ENCODE measurements at regions not wholly inside any gene's neighbourhood (a gene's known extent, or its start where the extent isn't known, plus 50 kb on each side); places are given as distances from the start of the nearest gene placed in this dataset.

DNA sequence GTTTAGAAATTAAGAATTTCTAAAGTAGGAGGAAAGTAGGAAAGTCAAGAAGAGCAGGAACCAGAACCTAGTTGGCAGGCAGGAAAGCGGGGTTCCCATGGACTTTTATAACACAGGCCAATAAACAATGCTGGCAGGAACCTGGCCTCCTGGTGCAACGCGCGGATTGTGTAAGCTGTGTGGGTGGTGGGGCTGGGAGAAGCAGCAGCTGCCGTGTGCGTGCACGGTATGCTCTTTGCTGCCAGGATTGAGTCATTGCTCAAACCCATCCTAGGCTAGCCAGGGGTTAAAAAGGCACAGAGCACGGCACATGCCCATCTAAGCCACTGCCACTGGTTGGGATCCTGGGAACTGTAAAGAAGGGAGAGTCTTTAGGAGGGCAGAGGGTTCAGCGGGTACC, 209.9 kb upstream of the RGMA start:
- Mint-ChIP-seq H3K4me3 (no peak overlapping the region), H3K27ac (no peak overlapping the region), H3K4me1 (no peaks in the 10 kb centered on the region), H3K27me3 (peaks cover 2% of the 10 kb centered on the region), H3K36me3 (ENCODE audit: low read depth) (no peaks in the 10 kb centered on the region), H3K9me3 (no peaks in the 10 kb centered on the region)
- DNase-seq = no peak
- intact Hi-C loops (cut with micrococcal nuclease) = loop anchor here (10.0 kb wide), 1 partner anchor 64 kb away; no protein-coding TSS in a partner anchor

DNA sequence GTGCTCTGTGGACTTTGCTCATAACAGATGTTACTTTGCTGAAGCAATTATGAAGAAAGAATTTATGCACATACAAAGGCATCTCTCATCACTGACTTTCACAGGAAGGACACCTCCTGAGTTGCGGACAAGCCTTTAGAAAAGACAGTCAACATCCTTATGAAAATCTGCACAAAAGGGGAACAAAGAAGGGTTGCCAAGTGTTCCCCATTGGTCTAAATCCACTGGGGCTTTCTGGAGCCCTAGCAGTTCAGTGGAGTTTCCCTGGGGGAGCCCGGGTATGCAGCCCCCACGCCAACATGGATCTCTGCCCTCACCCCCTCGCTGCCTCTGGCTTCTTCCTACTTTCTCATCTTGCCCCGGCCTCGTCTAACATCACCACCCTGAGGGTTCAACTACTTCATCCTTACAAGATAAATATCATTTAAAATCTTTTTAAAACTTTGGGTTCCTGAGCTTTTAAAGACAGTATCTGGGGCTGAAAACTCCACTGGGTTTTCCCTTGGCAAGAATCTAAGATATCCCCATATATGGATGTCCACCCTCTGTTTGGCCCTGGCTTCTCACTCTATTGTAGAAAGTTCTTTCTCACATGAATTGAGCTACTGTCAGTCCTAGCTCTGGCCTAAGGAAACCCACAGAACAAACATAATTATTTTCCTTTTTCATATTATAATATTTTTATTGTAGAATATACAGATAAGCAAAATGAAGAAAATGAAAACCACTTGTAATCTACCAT, 207.9 kb upstream of the RGMA start:
- Mint-ChIP-seq H3K36me3 (ENCODE audit: low read depth) (no peaks in the 10 kb centered on the region), H3K4me1 (no peaks in the 10 kb centered on the region), H3K27me3 (peaks cover 4% of the 10 kb centered on the region), H3K27ac (no peak overlapping the region), H3K4me3 (no peak overlapping the region), H3K9me3 (no peaks in the 10 kb centered on the region)
- no peak for DNase-seq
- intact Hi-C loops (cut with micrococcal nuclease) = loop anchor here (10.0 kb wide), 1 partner anchor 62 kb away; no protein-coding TSS in a partner anchor

- intact Hi-C loops (cut with micrococcal nuclease) = loop anchor here (10.0 kb wide), 1 partner anchor 60 kb away; no protein-coding TSS in a partner anchor
- Mint-ChIP-seq H3K27me3 (peaks cover 7% of the 10 kb centered on the region), H3K36me3 (ENCODE audit: low read depth) (no peaks in the 10 kb centered on the region), H3K4me1 (no peaks in the 10 kb centered on the region), H3K27ac (no peak overlapping the region), H3K9me3 (no peaks in the 10 kb centered on the region), H3K4me3 (no peak overlapping the region)
- no peak for DNase-seq
These were observed 205.9 kb upstream of the RGMA start for GRCh38 chr15:93294896-93295295.

DNA sequence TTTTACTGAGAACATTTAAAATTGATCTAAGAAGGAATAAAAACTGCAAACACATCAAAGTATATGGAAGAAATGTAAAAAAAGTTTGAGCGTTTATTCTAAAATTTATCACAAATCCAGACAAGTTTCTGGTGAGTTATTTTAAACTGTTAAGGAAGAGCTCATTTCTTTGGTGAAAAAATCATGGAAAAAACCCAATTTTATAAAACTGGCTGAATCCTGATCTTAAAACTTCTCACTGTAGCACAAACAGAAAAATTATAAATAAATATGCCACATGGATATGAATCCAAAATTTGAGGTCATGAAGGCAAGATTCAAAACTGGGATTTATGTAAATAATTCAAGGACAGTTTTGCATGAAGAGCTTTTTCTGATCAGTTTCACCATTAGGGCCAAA, 205.1 kb upstream of the RGMA start:
- Mint-ChIP-seq H3K9me3 (no peaks in the 10 kb centered on the region), H3K4me1 (no peaks in the 10 kb centered on the region), H3K4me3 (no peak overlapping the region), H3K27ac (no peak overlapping the region), H3K36me3 (ENCODE audit: low read depth) (no peaks in the 10 kb centered on the region), H3K27me3 (peaks cover 7% of the 10 kb centered on the region)
- no peak for DNase-seq
- intact Hi-C loops (cut with micrococcal nuclease) = loop anchor here (10.0 kb wide), 1 partner anchor 59 kb away; no protein-coding TSS in a partner anchor

- DNase-seq = no peak
- intact Hi-C loops (cut with micrococcal nuclease) = loop anchor here (10.0 kb wide), 1 partner anchor 57 kb away; no protein-coding TSS in a partner anchor
- no peaks in the 10 kb centered on the region for H3K4me1 Mint-ChIP-seq
- peaks cover 7% of the 10 kb centered on the region for H3K27me3 Mint-ChIP-seq
- H3K9me3 Mint-ChIP-seq = no peaks in the 10 kb centered on the region
- no peaks in the 10 kb centered on the region for H3K36me3 Mint-ChIP-seq (ENCODE audit: low read depth)
- H3K27ac Mint-ChIP-seq = no peak overlapping the region
- H3K4me3 Mint-ChIP-seq = no peak overlapping the region
These were observed 202.4 kb upstream of the RGMA start for GRCh38 chr15:93291380-93291779.

DNA sequence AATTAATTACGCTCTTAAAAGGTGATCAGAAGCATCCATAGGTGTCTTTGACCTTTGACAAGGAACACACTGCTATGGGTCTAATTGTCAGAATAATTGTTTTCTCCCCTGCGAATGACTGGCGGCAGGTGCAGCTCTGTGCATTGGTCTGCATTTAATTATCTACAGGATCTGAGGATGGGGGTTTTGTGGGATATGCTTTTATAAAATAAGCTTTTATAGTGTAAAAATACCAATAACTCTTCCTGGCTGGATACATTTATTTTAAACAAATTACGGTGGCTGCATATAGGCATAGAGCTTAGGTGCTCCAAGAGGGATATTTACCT, 201.6 kb upstream of the RGMA start:
- H3K4me3 Mint-ChIP-seq = no peak overlapping the region
- peaks cover 7% of the 10 kb centered on the region for H3K27me3 Mint-ChIP-seq
- H3K9me3 Mint-ChIP-seq = no peaks in the 10 kb centered on the region
- H3K27ac Mint-ChIP-seq = no peak overlapping the region
- intact Hi-C loops (cut with micrococcal nuclease) = loop anchor here (10.0 kb wide), 1 partner anchor 56 kb away; no protein-coding TSS in a partner anchor
- no peaks in the 10 kb centered on the region for H3K4me1 Mint-ChIP-seq
- no peaks in the 10 kb centered on the region for H3K36me3 Mint-ChIP-seq (ENCODE audit: low read depth)
- no peak for DNase-seq

- Mint-ChIP-seq H3K9me3 (no peaks in the 10 kb centered on the region), H3K27me3 (peaks cover 7% of the 10 kb centered on the region), H3K36me3 (ENCODE audit: low read depth) (no peaks in the 10 kb centered on the region), H3K27ac (no peak overlapping the region), H3K4me3 (no peak overlapping the region), H3K4me1 (no peaks in the 10 kb centered on the region)
- DNase-seq = no peak
- intact Hi-C loops (cut with micrococcal nuclease) = loop anchor here (10.0 kb wide), 1 partner anchor 55 kb away; no protein-coding TSS in a partner anchor
These were observed 201.1 kb upstream of the RGMA start for GRCh38 chr15:93289941-93290617.

GRCh38 chr15:93288728-93289294, 199.8 kb upstream of the RGMA start:
- H3K9me3 Mint-ChIP-seq = no peaks in the 10 kb centered on the region
- H3K27ac Mint-ChIP-seq = no peak overlapping the region
- DNase-seq = no peak
- no peaks in the 10 kb centered on the region for H3K36me3 Mint-ChIP-seq (ENCODE audit: low read depth)
- peaks cover 5% of the 10 kb centered on the region for H3K27me3 Mint-ChIP-seq
- no peak overlapping the region for H3K4me3 Mint-ChIP-seq
- H3K4me1 Mint-ChIP-seq = no peaks in the 10 kb centered on the region
- intact Hi-C loops (cut with micrococcal nuclease) = no loop called here

DNA sequence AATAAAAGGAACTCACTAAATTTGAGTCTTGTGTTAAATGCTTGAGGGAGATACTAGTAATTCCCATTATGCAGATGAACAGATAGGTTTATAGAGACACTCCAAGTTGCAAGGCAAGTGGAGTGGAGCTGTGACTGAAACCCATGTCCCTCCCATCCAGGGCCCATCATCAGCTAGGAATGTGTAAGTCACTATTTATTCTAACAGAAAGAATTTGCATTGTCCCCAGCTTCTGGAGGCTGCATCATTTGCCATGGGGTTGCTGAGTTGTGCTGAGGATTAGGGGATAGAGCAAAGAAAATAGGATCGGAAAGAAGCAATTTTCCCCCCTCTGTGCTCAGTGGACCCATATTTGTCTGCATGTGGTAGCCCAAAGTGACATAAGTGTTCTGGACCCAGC, 197.4 kb upstream of the RGMA start:
- intact Hi-C loops (cut with micrococcal nuclease) = no loop called here
- H3K9me3 Mint-ChIP-seq = no peaks in the 10 kb centered on the region
- DNase-seq = no peak

DNA sequence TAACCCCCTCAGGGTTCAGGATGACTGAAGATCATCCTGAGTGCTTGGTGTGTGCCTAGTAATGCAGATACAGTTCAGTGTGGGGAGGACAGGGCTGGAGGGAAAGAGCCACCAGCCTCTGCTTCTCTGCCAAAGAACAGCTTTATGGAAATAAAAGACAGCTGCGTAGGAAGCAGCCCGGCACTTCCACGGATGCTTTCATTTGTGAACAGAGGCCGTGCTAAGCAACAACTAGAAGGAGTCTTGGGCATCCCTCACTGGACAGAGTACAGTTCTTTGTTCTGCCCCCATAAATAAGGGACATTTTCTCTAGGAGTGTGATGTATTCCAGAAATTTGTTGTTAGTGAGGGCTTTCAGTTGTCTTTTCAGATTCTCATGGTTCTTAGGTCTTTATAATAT, 194.8 kb upstream of the RGMA start:
- Mint-ChIP-seq H3K4me3 (no peak overlapping the region), H3K27ac (no peak overlapping the region), H3K9me3 (no peaks in the 10 kb centered on the region), H3K27me3 (peaks cover 5% of the 10 kb centered on the region), H3K4me1 (no peaks in the 10 kb centered on the region), H3K36me3 (ENCODE audit: low read depth) (no peaks in the 10 kb centered on the region)
- no peak for DNase-seq
- intact Hi-C loops (cut with micrococcal nuclease) = no loop called here

More for the DNA sequence above, 197.4 kb upstream of the RGMA start:
- Mint-ChIP-seq H3K27ac (no peak overlapping the region), H3K4me1 (no peaks in the 10 kb centered on the region), H3K36me3 (ENCODE audit: low read depth) (no peaks in the 10 kb centered on the region), H3K4me3 (no peak overlapping the region), H3K27me3 (peaks cover 8% of the 10 kb centered on the region)

DNA sequence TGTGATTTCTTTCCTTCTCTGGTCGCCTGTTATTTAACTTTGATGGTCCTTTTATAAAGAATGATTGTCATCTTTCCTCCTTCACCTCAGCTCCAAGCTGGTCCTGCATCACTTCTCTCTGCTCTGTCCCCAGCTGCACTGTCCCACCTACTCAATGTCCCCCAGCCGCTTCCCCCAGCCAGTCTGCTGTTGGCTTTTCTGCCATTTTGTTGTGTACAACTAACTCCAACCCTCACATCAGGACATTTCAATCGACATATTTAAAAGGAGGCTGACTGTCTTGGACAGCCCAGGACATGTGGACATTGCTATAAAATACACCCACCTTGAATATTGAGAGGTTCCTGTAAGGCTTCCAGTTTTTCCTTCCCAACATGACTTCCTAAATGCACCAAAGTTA, 193.8 kb upstream of the RGMA start:
- no peaks in the 10 kb centered on the region for H3K36me3 Mint-ChIP-seq (ENCODE audit: low read depth)
- no peaks in the 10 kb centered on the region for H3K9me3 Mint-ChIP-seq
- no peak for DNase-seq
- H3K4me1 Mint-ChIP-seq = no peaks in the 10 kb centered on the region
- no peak overlapping the region for H3K4me3 Mint-ChIP-seq
- intact Hi-C loops (cut with micrococcal nuclease) = no loop called here
- no peak overlapping the region for H3K27ac Mint-ChIP-seq
- H3K27me3 Mint-ChIP-seq = peaks cover 5% of the 10 kb centered on the region

GRCh38 chr15:93278783-93279182, 189.8 kb upstream of the RGMA start:
- Mint-ChIP-seq H3K4me3 (no peak overlapping the region), H3K27me3 (peaks cover 5% of the 10 kb centered on the region), H3K27ac (no peak overlapping the region), H3K9me3 (no peaks in the 10 kb centered on the region), H3K4me1 (no peaks in the 10 kb centered on the region), H3K36me3 (ENCODE audit: low read depth) (no peaks in the 10 kb centered on the region)
- DNase-seq = no peak
- intact Hi-C loops (cut with micrococcal nuclease) = no loop called here

- no peak overlapping the region for H3K4me3 Mint-ChIP-seq
- peaks cover 2% of the 10 kb centered on the region for H3K27me3 Mint-ChIP-seq
- DNase-seq = no peak
- H3K4me1 Mint-ChIP-seq = no peaks in the 10 kb centered on the region
- intact Hi-C loops (cut with micrococcal nuclease) = no loop called here
- H3K27ac Mint-ChIP-seq = no peak overlapping the region
- H3K9me3 Mint-ChIP-seq = no peaks in the 10 kb centered on the region
- no peaks in the 10 kb centered on the region for H3K36me3 Mint-ChIP-seq (ENCODE audit: low read depth)
These were observed 189.0 kb upstream of the RGMA start for GRCh38 chr15:93278006-93278405.

- Mint-ChIP-seq H3K9me3 (no peaks in the 10 kb centered on the region), H3K27me3 (peaks cover 2% of the 10 kb centered on the region), H3K27ac (no peak overlapping the region), H3K4me3 (no peak overlapping the region), H3K36me3 (ENCODE audit: low read depth) (no peaks in the 10 kb centered on the region), H3K4me1 (no peaks in the 10 kb centered on the region)
- no peak for DNase-seq
- intact Hi-C loops (cut with micrococcal nuclease) = no loop called here
These were observed 185.2 kb upstream of the RGMA start for GRCh38 chr15:93274257-93274656.

Data from activated CD4-positive, alpha-beta T cell treated with anti-CD3 and anti-CD28 coated beads, Interleukin-2, amount 10 ng/mL, durations not matched to agents 24 days and 14 days (primary cell).